CD14-positive monocyte (primary cell): ENCODE measurements at regions not wholly inside any gene's neighbourhood (a gene's known extent, or its start where the extent isn't known, plus 50 kb on each side); places are given as distances from the start of the nearest gene placed in this dataset.

Experiments used
- DNase-seq, 3 donors: peaks; one replicate each; pipeline ENCODE4 v3.0.0-alpha.2; 2011 to 2022
- H2AFZ ChIP-seq: 2 replicates; pipeline ENCODE4 v1.6.0; 2012; ENCODE audit warnings: mild to moderate bottlenecking, low read depth, low read length, inconsistent platforms; ENCODE audit not compliant: insufficient read depth, poor library complexity, severe bottlenecking
- H3K27ac ChIP-seq, 2 donors: 1 replicate in 1 of 2; 2 replicates in 1 of 2; pipeline ENCODE4 v1.5.1; 2012 to 2013; ENCODE audit warnings: low read length in 2 of 2, control low read depth in 1 of 2, inconsistent platforms in 1 of 2, low read depth in 1 of 2, mild to moderate bottlenecking in 1 of 2
- H3K27me3 ChIP-seq, 2 donors: one replicate each; pipeline versions ENCODE4 v1.6.0 to v1.6.1; 2011 to 2013; ENCODE audit warnings: low read length in 2 of 2; ENCODE audit not compliant: control insufficient read depth in 2 of 2, insufficient read depth in 2 of 2
- H3K36me3 ChIP-seq, 2 donors: replicated peaks in 1 of 2; 1 replicate in 1 of 2; 2 replicates in 1 of 2; pipeline versions ENCODE4 v1.5.1 to v1.6.1; 2012 to 2013; ENCODE audit warnings: low read length in 2 of 2, control low read depth in 1 of 2, inconsistent platforms in 1 of 2, mild to moderate bottlenecking in 1 of 2; ENCODE audit not compliant: insufficient read depth in 2 of 2, control insufficient read depth in 1 of 2
- H3K4me1 ChIP-seq, 2 donors: 1 replicate in 1 of 2; 2 replicates in 1 of 2; pipeline versions ENCODE4 v1.5.1 to v1.6.1; 2012 to 2013; ENCODE audit warnings: low read length in 2 of 2, control low read depth in 1 of 2, inconsistent platforms in 1 of 2, mild to moderate bottlenecking in 1 of 2, moderate library complexity in 1 of 2; ENCODE audit not compliant: insufficient read depth in 2 of 2, control insufficient read depth in 1 of 2
- H3K4me2 ChIP-seq: replicated peaks from 2 replicates; pipeline ENCODE3; 2012; ENCODE audit warnings: low read length, moderate library complexity, mild to moderate bottlenecking; ENCODE audit not compliant: poor library complexity, severe bottlenecking; ENCODE audit errors: extremely low read depth
- H3K4me3 ChIP-seq, 3 experiments: fragments of 200-600 bp in 1 of 3; sonication (generic) in 1 of 3; replicated peaks in 1 of 3; 1 replicate in 2 of 3; 2 replicates in 1 of 3; pipeline ENCODE4 v1.5.1; 2011 to 2013; ENCODE audit warnings: low read length in 3 of 3, mild to moderate bottlenecking in 3 of 3, control low read depth in 2 of 3, low read depth in 2 of 3, inconsistent platforms in 1 of 3, moderate library complexity in 1 of 3
- H3K79me2 ChIP-seq: 2 replicates; pipeline ENCODE4 v1.6.0; 2012; ENCODE audit warnings: mild to moderate bottlenecking, control low read depth, inconsistent platforms, low read length, moderate library complexity; ENCODE audit not compliant: insufficient read depth
- H3K9ac ChIP-seq: 2 replicates; pipeline ENCODE4 v1.6.0; 2017; ENCODE audit warnings: low read length, mild to moderate bottlenecking; ENCODE audit not compliant: insufficient read depth, poor library complexity, severe bottlenecking
- H3K9me3 ChIP-seq, 2 donors: replicated peaks in 1 of 2; 1 replicate in 1 of 2; 2 replicates in 1 of 2; pipeline versions ENCODE4 v1.5.1 to v1.6.1; 2012 to 2013; ENCODE audit warnings: low read length in 2 of 2, control low read depth in 1 of 2; ENCODE audit not compliant: control insufficient read depth in 1 of 2, insufficient read depth in 1 of 2
- H4K20me1 ChIP-seq: 2 replicates; pipeline ENCODE4 v1.6.0; 2012; ENCODE audit warnings: mild to moderate bottlenecking, low read length, control low read depth, moderate library complexity; ENCODE audit not compliant: insufficient read depth
- H3K27ac Mint-ChIP-seq, 7 donors: one replicate each; pipeline ENCODE4 v1.8.0; 2020; ENCODE audit warnings: mild to moderate bottlenecking in 7 of 7, mixed read lengths in 7 of 7, moderate library complexity in 6 of 7, inconsistent platforms in 2 of 7
- H3K27me3 Mint-ChIP-seq, 3 donors: one replicate each; pipeline ENCODE4 v1.8.0; 2021 to 2022; ENCODE audit warnings: low read depth in 3 of 3, mild to moderate bottlenecking in 3 of 3, mixed read lengths in 3 of 3, moderate library complexity in 3 of 3, inconsistent platforms in 1 of 3
- H3K36me3 Mint-ChIP-seq, 2 donors: one replicate each; pipeline ENCODE4 v1.8.0; 2020; ENCODE audit warnings: mixed read lengths in 2 of 2, inconsistent platforms in 1 of 2, mild to moderate bottlenecking in 1 of 2
- H3K4me1 Mint-ChIP-seq: one replicate; pipeline ENCODE4 v1.8.0; 2020; ENCODE audit warnings: mild to moderate bottlenecking, mixed read lengths
- H3K4me3 Mint-ChIP-seq, 2 donors: one replicate each; pipeline ENCODE4 v1.8.0; 2020; ENCODE audit warnings: mild to moderate bottlenecking in 2 of 2, mixed read lengths in 2 of 2, moderate library complexity in 1 of 2
- H3K9me3 Mint-ChIP-seq, 7 donors: one replicate each; pipeline ENCODE4 v1.8.0; 2020 to 2022; ENCODE audit warnings: mixed read lengths in 7 of 7, mild to moderate bottlenecking in 6 of 7, moderate library complexity in 6 of 7, inconsistent platforms in 2 of 7
- WGBS: methylation state at CpG from one replicate; pipeline ENCODE4 v1.1.5; 2013; ENCODE audit warnings: missing lambda C conversion rate; ENCODE audit not compliant: insufficient coverage; 5-methylcytosine and 5-hydroxymethylcytosine counted together
- intact Hi-C, 2 donors: fragments of 100-400 bp; cut with micrococcal nuclease; formaldehyde crosslinking; loops; one replicate each; pipeline versions ENCODE4 v1.15.0 to v1.15.1; 2023
- TF ChIP-seq, protein P1 (sequence below): fragments of 200-600 bp; IDR thresholded peaks from one replicate; pipeline ENCODE4 v1.8.0; 2022; ENCODE audit warnings: antibody characterized with exemption, mild to moderate bottlenecking

GRCh38 chr7:17168416-17168815 lies 130.0 kb upstream of the AHR start:
- no peak overlapping the region for H3K27ac Mint-ChIP-seq
- H3K4me1 Mint-ChIP-seq, result no peaks in the 10 kb centered on the region
- H3K27me3 ChIP-seq, result no peaks in the 10 kb centered on the region
- H3K27ac ChIP-seq, result no peak overlapping the region
- WGBS, result no CpG with 5 or more reads among the region's 2 CpGs
- TF ChIP-seq, protein P1, sequence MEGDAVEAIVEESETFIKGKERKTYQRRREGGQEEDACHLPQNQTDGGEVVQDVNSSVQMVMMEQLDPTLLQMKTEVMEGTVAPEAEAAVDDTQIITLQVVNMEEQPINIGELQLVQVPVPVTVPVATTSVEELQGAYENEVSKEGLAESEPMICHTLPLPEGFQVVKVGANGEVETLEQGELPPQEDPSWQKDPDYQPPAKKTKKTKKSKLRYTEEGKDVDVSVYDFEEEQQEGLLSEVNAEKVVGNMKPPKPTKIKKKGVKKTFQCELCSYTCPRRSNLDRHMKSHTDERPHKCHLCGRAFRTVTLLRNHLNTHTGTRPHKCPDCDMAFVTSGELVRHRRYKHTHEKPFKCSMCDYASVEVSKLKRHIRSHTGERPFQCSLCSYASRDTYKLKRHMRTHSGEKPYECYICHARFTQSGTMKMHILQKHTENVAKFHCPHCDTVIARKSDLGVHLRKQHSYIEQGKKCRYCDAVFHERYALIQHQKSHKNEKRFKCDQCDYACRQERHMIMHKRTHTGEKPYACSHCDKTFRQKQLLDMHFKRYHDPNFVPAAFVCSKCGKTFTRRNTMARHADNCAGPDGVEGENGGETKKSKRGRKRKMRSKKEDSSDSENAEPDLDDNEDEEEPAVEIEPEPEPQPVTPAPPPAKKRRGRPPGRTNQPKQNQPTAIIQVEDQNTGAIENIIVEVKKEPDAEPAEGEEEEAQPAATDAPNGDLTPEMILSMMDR, result no peak
- no peak overlapping the region for H2AFZ ChIP-seq
- H3K4me3 ChIP-seq, result no peak overlapping the region
- peaks cover 0 to 5% (median 0%) of the 10 kb centered on the region in 7 donors for H3K9me3 Mint-ChIP-seq
- H3K9me3 ChIP-seq, result no peaks in the 10 kb centered on the region
- peaks cover 0 to 2% (median 0%) of the 10 kb centered on the region in 3 donors for H3K27me3 Mint-ChIP-seq
- H3K36me3 Mint-ChIP-seq, result no peaks in the 10 kb centered on the region
- no peak overlapping the region for H3K4me2 ChIP-seq
- intact Hi-C loops, result no loop called here
- H3K9ac ChIP-seq, result no peak overlapping the region
- no peaks in the 10 kb centered on the region for H3K79me2 ChIP-seq
- no peak overlapping the region for H3K4me3 Mint-ChIP-seq
- H4K20me1 ChIP-seq, result no peaks in the 10 kb centered on the region
- no peak for DNase-seq
- no peaks in the 10 kb centered on the region for H3K36me3 ChIP-seq
- no peaks in the 10 kb centered on the region for H3K4me1 ChIP-seq

- intact Hi-C loops, result no loop called here
- Histone ChIP-seq H2AFZ (no peak overlapping the region), H4K20me1 (no peaks in the 10 kb centered on the region), H3K4me3 (no peak overlapping the region), H3K4me2 (no peak overlapping the region), H3K4me1 (no peaks in the 10 kb centered on the region), H3K27ac (no peak overlapping the region), H3K27me3 (no peaks in the 10 kb centered on the region), H3K36me3 (no peaks in the 10 kb centered on the region), H3K9ac (no peak overlapping the region), H3K9me3 (no peaks in the 10 kb centered on the region), H3K79me2 (no peaks in the 10 kb centered on the region)
- Mint-ChIP-seq H3K36me3 (no peaks in the 10 kb centered on the region), H3K27me3 (peaks cover 0 to 3% (median 0%) of the 10 kb centered on the region in 3 donors), H3K27ac (no peak overlapping the region), H3K4me3 (no peak overlapping the region), H3K9me3 (peaks cover 0 to 7% (median 0%) of the 10 kb centered on the region in 7 donors), H3K4me1 (no peaks in the 10 kb centered on the region)
- WGBS, result no CpG with 5 or more reads among the region's 3 CpGs
- no peak for DNase-seq
- TF ChIP-seq, protein P1, result no peak
Observed at GRCh38 chr7:17171427-17171826, 127.0 kb upstream of the AHR start.
